GM12878 (cell line): ENCODE measurements at regions not wholly inside any gene's neighbourhood (a gene's known extent, or its start where the extent isn't known, plus 50 kb on each side); places are given as distances from the start of the nearest gene placed in this dataset.

Experiments
- ATAC-seq: fragments of 200-7000 bp; cut with Tn5 transposase; 3 replicates; pipeline ENCODE4 v1.9.1; 2020; ENCODE audit warnings: mild to moderate bottlenecking, moderate library complexity
- BruUV-seq: library from RNA; stranded (reverse); fragments of 400-500 nt; replicated peaks from 2 replicates; lab custom pipeline; 2021; lab: Mats Ljungman, UMichigan
- CTCF ChIA-PET: fragments of 300-600 bp; sonication (Branson Sonifier 250); formaldehyde crosslinking; extraction: SDS; loops from one replicate; lab custom pipeline; 2021; ENCODE audit warnings: inconsistent platforms; lab: Yijun Ruan, JAX
- POLR2A ChIA-PET: fragments of 350-600 bp; formaldehyde crosslinking; extraction: SDS; loops from one replicate; lab custom pipeline; 2021; ENCODE audit warnings: inconsistent platforms; lab: Charles Lee
- RAD21 ChIA-PET: fragments of 300-600 bp; sonication (Branson Sonifier 250); formaldehyde crosslinking; loops from one replicate; lab custom pipeline; 2023; ENCODE audit warnings: antibody characterized with exemption; ENCODE audit not compliant: unreplicated experiment; lab: Charles Lee
- SMC1A ChIA-PET: fragments of 300-600 bp; sonication (Branson Sonifier 250); formaldehyde crosslinking; loops from one replicate; lab custom pipeline; 2023; ENCODE audit not compliant: unreplicated experiment, uncharacterized antibody; lab: Charles Lee
- DNase-seq: peaks from one replicate; pipeline ENCODE4 v3.0.0-alpha.2; 2011; ENCODE audit warnings: low read depth, low spot score
- FAIRE-seq: peaks from 3 replicates; lab custom pipeline; 2011; peaks lifted over from hg19 to GRCh38; lab: Jason Lieb, UNC
- H2AFZ ChIP-seq: 2 replicates; pipeline ENCODE4 v1.6.0; 2011; ENCODE audit warnings: low read depth, low read length, control low read depth; ENCODE audit not compliant: control insufficient read depth
- H3K27ac ChIP-seq: 2 replicates; pipeline ENCODE4 v1.5.1; 2011; ENCODE audit warnings: control low read depth; ENCODE audit not compliant: control insufficient read depth, insufficient read depth
- H3K27me3 ChIP-seq, 2 experiments: replicated peaks in 1 of 2; 2 replicates each; pipeline versions ENCODE4 v1.6.0 to v1.6.1; 2011; ENCODE audit warnings: low read length in 1 of 2; ENCODE audit not compliant: control insufficient read depth in 2 of 2, insufficient read depth in 2 of 2
- H3K36me3 ChIP-seq, 2 experiments: 2 replicates each; pipeline ENCODE4 v1.5.1; 2011; ENCODE audit warnings: low read length in 1 of 2; ENCODE audit not compliant: control insufficient read depth in 2 of 2, insufficient read depth in 2 of 2
- H3K4me1 ChIP-seq: 2 replicates; pipeline ENCODE4 v1.6.1; 2011; ENCODE audit warnings: mild to moderate bottlenecking, low read length, moderate library complexity, mixed read lengths; ENCODE audit not compliant: control insufficient read depth, insufficient read depth
- H3K4me2 ChIP-seq: 2 replicates; pipeline ENCODE4 v1.6.0; 2011; ENCODE audit warnings: control low read depth; ENCODE audit not compliant: control insufficient read depth, insufficient read depth
- H3K4me3 ChIP-seq: fragments of 200-600 bp; sonication (generic); 2 replicates; pipeline ENCODE4 v1.5.1; 2016
- H3K79me2 ChIP-seq: 2 replicates; pipeline ENCODE4 v1.6.0; 2011; ENCODE audit warnings: low read length; ENCODE audit not compliant: control insufficient read depth, insufficient read depth
- H3K9ac ChIP-seq: 2 replicates; pipeline ENCODE4 v1.8.0; 2011; ENCODE audit warnings: low read length, control low read depth, mixed read lengths; ENCODE audit not compliant: control insufficient read depth, insufficient read depth
- H3K9me3 ChIP-seq: replicated peaks from 3 replicates; pipeline ENCODE4 v1.5.1; 2011; ENCODE audit warnings: mild to moderate bottlenecking, low read length; ENCODE audit not compliant: control insufficient read depth, insufficient read depth
- H4K20me1 ChIP-seq: 2 replicates; pipeline ENCODE4 v1.6.0; 2011; ENCODE audit not compliant: control insufficient read depth, insufficient read depth
- EP300 ChIP-seq, 2 experiments: fragments of 150-350 bp in 1 of 2; IDR thresholded peaks; 2 replicates each; pipeline ENCODE4 v1.6.1; 2011 to 2012; ENCODE audit warnings: low read depth in 2 of 2, low read length in 2 of 2, borderline replicate concordance in 1 of 2, improper control_type of control experiment in 1 of 2, inconsistent platforms in 1 of 2; ENCODE audit not compliant: control insufficient read depth in 1 of 2
- GABPA ChIP-seq: IDR thresholded peaks from 2 replicates; pipeline ENCODE4 v1.6.1; 2014; ENCODE audit warnings: antibody characterized with exemption, low read depth, mild to moderate bottlenecking, inconsistent platforms
- MXI1 ChIP-seq: fragments of 150-350 bp; IDR thresholded peaks from 2 replicates; pipeline ENCODE4 v1.6.1; 2011; ENCODE audit warnings: low read depth, mild to moderate bottlenecking, inconsistent platforms, low read length, improper control_type of control experiment
- NR2F1 ChIP-seq: fragments of 450-650 bp; conservative IDR thresholded peaks from 2 replicates; pipeline ENCODE4 v1.6.1; 2017; ENCODE audit warnings: mild to moderate bottlenecking
- RB1 ChIP-seq: fragments of 450-650 bp; formaldehyde crosslinking; IDR thresholded peaks from 2 replicates; pipeline ENCODE4 v1.6.1; 2017; ENCODE audit warnings: mild to moderate bottlenecking, borderline replicate concordance
- RBBP5 ChIP-seq: fragments of 200-600 bp; sonication (generic); conservative IDR thresholded peaks from 2 replicates; pipeline ENCODE4 v1.6.1; 2016
- SMAD5 ChIP-seq: IDR thresholded peaks from 2 replicates; pipeline ENCODE4 v1.6.1; 2016; ENCODE audit warnings: antibody characterized with exemption, low read depth
- TCF7 ChIP-seq: IDR thresholded peaks from 2 replicates; pipeline ENCODE4 v1.6.1; 2014; ENCODE audit warnings: antibody characterized with exemption, borderline replicate concordance
- ZNF217 ChIP-seq: fragments of 450-650 bp; IDR thresholded peaks from 2 replicates; pipeline ENCODE4 v1.6.1; 2017; ENCODE audit warnings: antibody characterized with exemption, mild to moderate bottlenecking
- WGBS: methylation state at CpG from one replicate; pipeline ENCODE4 v1.1.6; 2016; ENCODE audit warnings: low lambda C conversion rate; ENCODE audit not compliant: insufficient replicate concordance, insufficient coverage; ENCODE audit errors: missing lambda C conversion rate; 5-methylcytosine and 5-hydroxymethylcytosine counted together
- in situ Hi-C: fragments of 300-500 bp; cut with MboI; formaldehyde crosslinking; loops from 9 replicates; pipeline ENCODE4 v1.14.3; 2018; ENCODE audit warnings: mixed read lengths
- intact Hi-C: fragments of 100-400 bp; cut with micrococcal nuclease; formaldehyde crosslinking; loops from one replicate; pipeline ENCODE4 v1.14.2; 2022; ENCODE audit not compliant: unreplicated experiment
- TF ChIP-seq, protein P1 (sequence below): fragments of 450-650 bp; conservative IDR thresholded peaks from 2 replicates; pipeline ENCODE4 v1.6.1; 2017; ENCODE audit warnings: mild to moderate bottlenecking, moderate library complexity
- TF ChIP-seq, protein P2 (sequence below): IDR thresholded peaks from 2 replicates; pipeline ENCODE4 v1.6.1; 2012; ENCODE audit warnings: low read depth, low read length, improper control_type of control experiment
- TF ChIP-seq, protein P3 (sequence below): fragments of 150-350 bp; IDR thresholded peaks from 2 replicates; pipeline ENCODE4 v1.6.1; 2016; ENCODE audit warnings: low read depth, low read length

DNA sequence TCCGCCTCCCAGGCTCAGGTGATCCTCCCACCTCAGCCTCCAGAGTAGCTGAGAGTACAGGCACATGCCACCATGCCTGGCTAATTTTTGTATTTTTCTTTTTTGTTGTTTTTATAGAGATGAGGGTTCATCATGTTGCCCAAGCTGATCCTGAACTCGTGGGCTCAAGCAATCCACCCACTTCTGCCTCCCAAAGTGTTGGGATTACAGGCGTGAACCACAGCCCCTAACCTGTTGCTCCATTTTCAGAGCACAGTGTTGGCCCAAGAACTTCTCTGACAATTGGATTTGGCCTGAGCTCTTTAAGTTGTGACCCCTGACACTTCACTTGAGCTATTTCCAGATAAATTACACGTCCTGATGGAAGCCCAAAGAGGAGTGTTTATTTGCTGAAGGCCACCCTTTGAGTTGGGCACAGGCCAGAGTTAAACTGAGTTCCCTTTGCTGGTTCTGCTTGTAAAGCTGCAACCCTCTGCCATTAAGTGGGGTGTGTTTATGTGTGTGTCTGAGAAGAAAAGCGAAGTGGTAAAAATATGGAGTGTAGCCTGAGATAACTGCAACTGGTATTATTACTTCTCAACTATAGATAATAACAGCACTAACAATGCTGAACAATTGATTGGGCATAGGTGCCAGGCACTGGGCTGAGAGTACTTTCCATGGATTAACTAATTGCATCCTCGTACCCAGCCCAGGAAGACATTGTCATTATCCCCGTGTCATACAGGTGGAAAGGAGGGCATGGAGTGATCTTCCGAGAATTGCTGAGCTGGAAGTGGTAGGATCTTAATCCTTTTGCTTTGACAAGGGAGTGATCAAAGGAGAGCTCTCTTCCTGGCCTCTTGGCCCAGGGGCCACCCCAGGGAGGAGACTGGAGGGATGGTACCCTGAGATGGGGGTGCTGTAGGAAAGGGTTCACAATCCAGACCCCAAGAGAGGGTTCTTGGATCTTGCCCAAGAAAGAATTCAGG, 91.5 kb upstream of the PROK2 start:
- H3K4me2 ChIP-seq, result peak overlapping the region; percentile 56
- TF ChIP-seq NR2F1, result no peak
- TF ChIP-seq, protein P1, sequence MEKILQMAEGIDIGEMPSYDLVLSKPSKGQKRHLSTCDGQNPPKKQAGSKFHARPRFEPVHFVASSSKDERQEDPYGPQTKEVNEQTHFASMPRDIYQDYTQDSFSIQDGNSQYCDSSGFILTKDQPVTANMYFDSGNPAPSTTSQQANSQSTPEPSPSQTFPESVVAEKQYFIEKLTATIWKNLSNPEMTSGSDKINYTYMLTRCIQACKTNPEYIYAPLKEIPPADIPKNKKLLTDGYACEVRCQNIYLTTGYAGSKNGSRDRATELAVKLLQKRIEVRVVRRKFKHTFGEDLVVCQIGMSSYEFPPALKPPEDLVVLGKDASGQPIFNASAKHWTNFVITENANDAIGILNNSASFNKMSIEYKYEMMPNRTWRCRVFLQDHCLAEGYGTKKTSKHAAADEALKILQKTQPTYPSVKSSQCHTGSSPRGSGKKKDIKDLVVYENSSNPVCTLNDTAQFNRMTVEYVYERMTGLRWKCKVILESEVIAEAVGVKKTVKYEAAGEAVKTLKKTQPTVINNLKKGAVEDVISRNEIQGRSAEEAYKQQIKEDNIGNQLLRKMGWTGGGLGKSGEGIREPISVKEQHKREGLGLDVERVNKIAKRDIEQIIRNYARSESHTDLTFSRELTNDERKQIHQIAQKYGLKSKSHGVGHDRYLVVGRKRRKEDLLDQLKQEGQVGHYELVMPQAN, result no peak
- TF ChIP-seq EP300 (IDR thresholded peaks at IDR 0.05; ENCODE audit: borderline replicate concordance in 1 of 2, control insufficient read depth in 1 of 2, low read depth in 2 of 2, low read length in 2 of 2), result no peak
- TF ChIP-seq GABPA, result no peak
- TF ChIP-seq, protein P2, sequence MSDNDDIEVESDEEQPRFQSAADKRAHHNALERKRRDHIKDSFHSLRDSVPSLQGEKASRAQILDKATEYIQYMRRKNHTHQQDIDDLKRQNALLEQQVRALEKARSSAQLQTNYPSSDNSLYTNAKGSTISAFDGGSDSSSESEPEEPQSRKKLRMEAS, result no peak
- TF ChIP-seq, protein P3, sequence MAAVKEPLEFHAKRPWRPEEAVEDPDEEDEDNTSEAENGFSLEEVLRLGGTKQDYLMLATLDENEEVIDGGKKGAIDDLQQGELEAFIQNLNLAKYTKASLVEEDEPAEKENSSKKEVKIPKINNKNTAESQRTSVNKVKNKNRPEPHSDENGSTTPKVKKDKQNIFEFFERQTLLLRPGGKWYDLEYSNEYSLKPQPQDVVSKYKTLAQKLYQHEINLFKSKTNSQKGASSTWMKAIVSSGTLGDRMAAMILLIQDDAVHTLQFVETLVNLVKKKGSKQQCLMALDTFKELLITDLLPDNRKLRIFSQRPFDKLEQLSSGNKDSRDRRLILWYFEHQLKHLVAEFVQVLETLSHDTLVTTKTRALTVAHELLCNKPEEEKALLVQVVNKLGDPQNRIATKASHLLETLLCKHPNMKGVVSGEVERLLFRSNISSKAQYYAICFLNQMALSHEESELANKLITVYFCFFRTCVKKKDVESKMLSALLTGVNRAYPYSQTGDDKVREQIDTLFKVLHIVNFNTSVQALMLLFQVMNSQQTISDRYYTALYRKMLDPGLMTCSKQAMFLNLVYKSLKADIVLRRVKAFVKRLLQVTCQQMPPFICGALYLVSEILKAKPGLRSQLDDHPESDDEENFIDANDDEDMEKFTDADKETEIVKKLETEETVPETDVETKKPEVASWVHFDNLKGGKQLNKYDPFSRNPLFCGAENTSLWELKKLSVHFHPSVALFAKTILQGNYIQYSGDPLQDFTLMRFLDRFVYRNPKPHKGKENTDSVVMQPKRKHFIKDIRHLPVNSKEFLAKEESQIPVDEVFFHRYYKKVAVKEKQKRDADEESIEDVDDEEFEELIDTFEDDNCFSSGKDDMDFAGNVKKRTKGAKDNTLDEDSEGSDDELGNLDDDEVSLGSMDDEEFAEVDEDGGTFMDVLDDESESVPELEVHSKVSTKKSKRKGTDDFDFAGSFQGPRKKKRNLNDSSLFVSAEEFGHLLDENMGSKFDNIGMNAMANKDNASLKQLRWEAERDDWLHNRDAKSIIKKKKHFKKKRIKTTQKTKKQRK, result no peak
- no peak for TF ChIP-seq TCF7
- TF ChIP-seq RBBP5, result no peak
- TF ChIP-seq ZNF217, result no peak
- TF ChIP-seq SMAD5, result no peak
- no peak for TF ChIP-seq RB1
- no peak for TF ChIP-seq MXI1
- TF ChIP-seq, all 136 proteins: peak for 0
- Histone ChIP-seq H3K9me3 (no peaks in the 10 kb centered on the region), H3K27me3 (no peaks in the 10 kb centered on the region), H3K27ac (no peak overlapping the region), H3K36me3 (no peaks in the 10 kb centered on the region), H4K20me1 (no peaks in the 10 kb centered on the region), H3K79me2 (no peaks in the 10 kb centered on the region), H3K4me3 (no peak overlapping the region), H3K4me1 (peaks cover 19% of the 10 kb centered on the region), H3K9ac (no peak overlapping the region), H2AFZ (no peak overlapping the region)
- 38% methylated on average over 8 of the region's 8 CpGs for WGBS
- ChIA-PET RAD21 (interaction anchor here (0.7 to 4.1 kb wide), 21 partner anchors 8 to 1210 kb away, joined by 3 to 20 read pairs (median 4); no protein-coding TSS in a partner anchor), POLR2A (no interaction called here), CTCF (interaction anchor here (0.6 to 8.5 kb wide), 37 partner anchors 9 to 1213 kb away, joined by 3 to 122 read pairs (median 4); no protein-coding TSS in a partner anchor), SMC1A (interaction anchor here (0.7 to 3.9 kb wide), 17 partner anchors 11 to 975 kb away, joined by 3 to 36 read pairs (median 4); no protein-coding TSS in a partner anchor)
- FAIRE-seq (no peak), ATAC-seq (no peak; the same call in 1 of the 3 replicates), DNase-seq (no peak)
- in situ Hi-C loops (loop anchor here (10.0 kb wide), 1 partner anchor 1208 kb away; no protein-coding TSS in a partner anchor), intact Hi-C loops (loop anchor here (5.0 to 10.0 kb wide), 5 partner anchors 51 to 798 kb away; partner anchors contain the start of gene RYBP)
- no TSS peak for BruUV-seq
